ENCODE measurements at regions not wholly inside any gene's neighbourhood (a gene's known extent, or its start where the extent isn't known, plus 50 kb on each side); places are given as distances from the start of the nearest gene placed in this dataset.

DNA sequence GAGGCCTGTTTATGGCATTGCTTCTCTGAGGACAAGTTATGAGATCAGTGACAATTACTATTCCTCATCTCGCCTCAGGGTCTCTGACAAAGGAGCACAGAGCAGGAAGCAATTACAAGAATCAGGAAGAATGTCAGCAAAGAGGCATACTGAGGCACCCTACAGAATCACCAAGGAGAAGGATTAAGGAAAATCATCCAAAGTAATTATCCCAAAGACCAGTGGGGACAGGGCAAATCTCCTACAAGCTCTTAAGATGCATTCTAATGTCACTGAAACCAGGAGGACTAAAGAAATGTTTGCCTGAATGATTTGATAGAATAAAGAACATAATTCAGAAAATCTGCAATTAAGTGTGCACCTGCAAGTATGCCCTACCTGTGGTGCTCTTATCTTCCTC lies 206.2 kb downstream of the RCHY1 start:
- TF ChIP-seq HMG20A (CRISPR knock-in tag; conservative IDR thresholded peaks at IDR 0.05) (no peak), RBFOX2 (IDR thresholded peaks at IDR 0.05; ENCODE audit: low read depth, low read length) (no peak), MCM3 (IDR thresholded peaks at IDR 0.05) (no peak), NFIC (IDR thresholded peaks at IDR 0.05) (no peak), POLR2A (conservative IDR thresholded peaks at IDR 0.05) (no peak), ZNF12 (CRISPR knock-in tag; IDR thresholded peaks at IDR 0.05) (no peak), EP300 (IDR thresholded peaks at IDR 0.05; ENCODE audit: low read length) (no peak), RAD51 (IDR thresholded peaks at IDR 0.05; ENCODE audit: borderline replicate concordance, low read depth) (no peak), IRF1 (CRISPR knock-in tag; IDR thresholded peaks at IDR 0.05; ENCODE audit: borderline replicate concordance) (no peak), ELF1 (tag; IDR thresholded peaks at IDR 0.05) (no peak), FOXA1 (IDR thresholded peaks at IDR 0.05; ENCODE audit: borderline replicate concordance) (no peak)
- TF ChIP-seq, protein P1, sequence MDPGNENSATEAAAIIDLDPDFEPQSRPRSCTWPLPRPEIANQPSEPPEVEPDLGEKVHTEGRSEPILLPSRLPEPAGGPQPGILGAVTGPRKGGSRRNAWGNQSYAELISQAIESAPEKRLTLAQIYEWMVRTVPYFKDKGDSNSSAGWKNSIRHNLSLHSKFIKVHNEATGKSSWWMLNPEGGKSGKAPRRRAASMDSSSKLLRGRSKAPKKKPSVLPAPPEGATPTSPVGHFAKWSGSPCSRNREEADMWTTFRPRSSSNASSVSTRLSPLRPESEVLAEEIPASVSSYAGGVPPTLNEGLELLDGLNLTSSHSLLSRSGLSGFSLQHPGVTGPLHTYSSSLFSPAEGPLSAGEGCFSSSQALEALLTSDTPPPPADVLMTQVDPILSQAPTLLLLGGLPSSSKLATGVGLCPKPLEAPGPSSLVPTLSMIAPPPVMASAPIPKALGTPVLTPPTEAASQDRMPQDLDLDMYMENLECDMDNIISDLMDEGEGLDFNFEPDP (CRISPR knock-in tag; IDR thresholded peaks at IDR 0.05) = no peak
- TF ChIP-seq, protein P2, sequence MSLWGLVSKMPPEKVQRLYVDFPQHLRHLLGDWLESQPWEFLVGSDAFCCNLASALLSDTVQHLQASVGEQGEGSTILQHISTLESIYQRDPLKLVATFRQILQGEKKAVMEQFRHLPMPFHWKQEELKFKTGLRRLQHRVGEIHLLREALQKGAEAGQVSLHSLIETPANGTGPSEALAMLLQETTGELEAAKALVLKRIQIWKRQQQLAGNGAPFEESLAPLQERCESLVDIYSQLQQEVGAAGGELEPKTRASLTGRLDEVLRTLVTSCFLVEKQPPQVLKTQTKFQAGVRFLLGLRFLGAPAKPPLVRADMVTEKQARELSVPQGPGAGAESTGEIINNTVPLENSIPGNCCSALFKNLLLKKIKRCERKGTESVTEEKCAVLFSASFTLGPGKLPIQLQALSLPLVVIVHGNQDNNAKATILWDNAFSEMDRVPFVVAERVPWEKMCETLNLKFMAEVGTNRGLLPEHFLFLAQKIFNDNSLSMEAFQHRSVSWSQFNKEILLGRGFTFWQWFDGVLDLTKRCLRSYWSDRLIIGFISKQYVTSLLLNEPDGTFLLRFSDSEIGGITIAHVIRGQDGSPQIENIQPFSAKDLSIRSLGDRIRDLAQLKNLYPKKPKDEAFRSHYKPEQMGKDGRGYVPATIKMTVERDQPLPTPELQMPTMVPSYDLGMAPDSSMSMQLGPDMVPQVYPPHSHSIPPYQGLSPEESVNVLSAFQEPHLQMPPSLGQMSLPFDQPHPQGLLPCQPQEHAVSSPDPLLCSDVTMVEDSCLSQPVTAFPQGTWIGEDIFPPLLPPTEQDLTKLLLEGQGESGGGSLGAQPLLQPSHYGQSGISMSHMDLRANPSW (CRISPR knock-in tag; IDR thresholded peaks at IDR 0.05) = no peak
